Astrocyte of the cerebellum (primary cell): ENCODE measurements at regions not wholly inside any gene's neighbourhood (a gene's known extent, or its start where the extent isn't known, plus 50 kb on each side); places are given as distances from the start of the nearest gene placed in this dataset.

Experiments used
- DNase-seq: peaks from one replicate; pipeline ENCODE4 v3.0.0-alpha.2; 2011; ENCODE audit warnings: low read depth
- H3K4me3 ChIP-seq: 2 replicates; pipeline ENCODE4 v1.5.1; 2011; ENCODE audit warnings: mild to moderate bottlenecking, low read depth, low read length, moderate library complexity
- in situ Hi-C: cut with HindIII; loops from 2 replicates; pipeline ENCODE4 v1.10.0; 2017; ENCODE audit warnings: low sequenced_read_pairs
- TF ChIP-seq, protein P1 (sequence below): IDR thresholded peaks from 2 replicates; pipeline ENCODE4 v1.5.1; 2012; ENCODE audit warnings: low read length, low read depth, moderate library complexity, mild to moderate bottlenecking; ENCODE audit errors: missing control alignments

- H3K4me3 ChIP-seq: no peak overlapping the region
- TF ChIP-seq, protein P1, sequence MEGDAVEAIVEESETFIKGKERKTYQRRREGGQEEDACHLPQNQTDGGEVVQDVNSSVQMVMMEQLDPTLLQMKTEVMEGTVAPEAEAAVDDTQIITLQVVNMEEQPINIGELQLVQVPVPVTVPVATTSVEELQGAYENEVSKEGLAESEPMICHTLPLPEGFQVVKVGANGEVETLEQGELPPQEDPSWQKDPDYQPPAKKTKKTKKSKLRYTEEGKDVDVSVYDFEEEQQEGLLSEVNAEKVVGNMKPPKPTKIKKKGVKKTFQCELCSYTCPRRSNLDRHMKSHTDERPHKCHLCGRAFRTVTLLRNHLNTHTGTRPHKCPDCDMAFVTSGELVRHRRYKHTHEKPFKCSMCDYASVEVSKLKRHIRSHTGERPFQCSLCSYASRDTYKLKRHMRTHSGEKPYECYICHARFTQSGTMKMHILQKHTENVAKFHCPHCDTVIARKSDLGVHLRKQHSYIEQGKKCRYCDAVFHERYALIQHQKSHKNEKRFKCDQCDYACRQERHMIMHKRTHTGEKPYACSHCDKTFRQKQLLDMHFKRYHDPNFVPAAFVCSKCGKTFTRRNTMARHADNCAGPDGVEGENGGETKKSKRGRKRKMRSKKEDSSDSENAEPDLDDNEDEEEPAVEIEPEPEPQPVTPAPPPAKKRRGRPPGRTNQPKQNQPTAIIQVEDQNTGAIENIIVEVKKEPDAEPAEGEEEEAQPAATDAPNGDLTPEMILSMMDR: no peak
- in situ Hi-C loops: no loop called here
- DNase-seq: no peak
Measured at GRCh38 chr1:222418654-222419053, 129.2 kb downstream of the HHIPL2 start.

DNA sequence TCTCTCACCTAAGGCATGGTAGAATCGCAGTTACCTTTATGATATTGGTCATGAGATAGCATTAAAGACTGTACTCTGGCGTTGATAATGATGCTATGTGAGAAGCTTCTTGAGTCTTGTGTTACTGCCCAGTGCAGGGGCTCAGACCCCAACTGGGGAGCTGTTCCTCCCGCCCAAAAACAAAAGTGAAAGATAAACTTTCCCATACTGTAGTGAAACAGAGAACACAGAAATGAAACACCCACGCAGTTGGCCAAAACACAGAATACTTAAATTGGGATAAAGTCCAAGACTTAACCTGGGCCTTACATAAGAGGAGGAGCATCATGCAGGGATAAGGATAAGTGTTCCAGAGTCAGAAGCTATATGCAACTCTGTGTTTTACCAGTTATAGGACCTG is 130.6 kb downstream of the HHIPL2 start:
- no peak for DNase-seq
- in situ Hi-C loops: no loop called here
- H3K4me3 ChIP-seq: no peak overlapping the region
- TF ChIP-seq, protein P1: no peak

- DNase-seq: no peak
- in situ Hi-C loops: no loop called here
- TF ChIP-seq, protein P1: no peak
- no peak overlapping the region for H3K4me3 ChIP-seq
Measured at GRCh38 chr1:222416001-222416791, 131.7 kb downstream of the HHIPL2 start.

DNA sequence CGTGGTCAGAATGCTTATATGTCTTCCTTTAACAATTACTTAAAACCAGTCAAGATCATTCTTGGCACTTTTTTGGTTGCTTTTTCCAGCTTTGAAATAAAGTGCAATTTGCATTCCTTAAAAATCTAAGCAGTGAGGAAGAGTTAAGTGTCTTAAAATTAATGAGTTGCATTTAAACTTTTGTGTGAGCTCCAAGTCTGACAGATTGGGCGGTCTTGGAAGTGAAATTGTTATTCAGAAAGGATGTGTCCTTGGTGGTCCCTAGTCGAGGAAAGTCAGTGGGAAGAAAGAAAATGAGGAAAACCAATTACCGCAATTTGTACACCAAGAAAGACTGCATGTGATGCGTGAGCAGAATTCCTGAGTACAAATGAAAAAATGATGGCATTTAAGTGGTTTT is 132.5 kb downstream of the HHIPL2 start:
- no peak overlapping the region for H3K4me3 ChIP-seq
- in situ Hi-C loops: no loop called here
- TF ChIP-seq, protein P1: no peak
- DNase-seq: no peak

DNA sequence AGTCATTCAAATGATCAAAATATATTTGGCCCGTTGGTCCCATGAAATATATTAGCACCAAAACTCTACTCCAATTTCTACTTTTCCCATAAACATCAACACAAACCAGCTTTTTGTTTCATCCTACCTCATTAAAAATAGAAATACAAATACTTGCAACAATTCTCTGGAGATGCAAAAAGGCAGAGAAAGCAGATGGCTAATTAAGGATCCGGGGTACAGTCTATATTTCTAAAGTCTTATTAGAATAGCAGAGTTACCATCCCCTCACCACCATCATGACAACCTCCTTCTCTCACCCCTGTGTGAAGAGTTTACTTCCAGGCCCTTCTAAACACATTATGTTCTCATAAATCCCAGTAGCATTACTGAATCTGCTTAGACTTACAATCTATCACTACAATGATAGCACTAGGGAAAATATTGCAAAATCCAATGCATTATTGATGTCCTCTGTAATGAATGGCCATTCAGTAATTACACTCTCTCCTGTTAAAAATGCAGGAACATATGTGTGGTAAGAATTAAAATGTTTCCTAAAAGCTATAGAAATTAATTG is 133.8 kb downstream of the HHIPL2 start:
- TF ChIP-seq, protein P1: no peak
- no peak for DNase-seq
- in situ Hi-C loops: no loop called here
- H3K4me3 ChIP-seq: no peak overlapping the region

GRCh38 chr1:222413436-222413835 is 134.5 kb downstream of the HHIPL2 start:
- DNase-seq: no peak
- no peak overlapping the region for H3K4me3 ChIP-seq
- in situ Hi-C loops: no loop called here
- TF ChIP-seq, protein P1: no peak
